ENCODE measurements at regions not wholly inside any gene's neighbourhood (a gene's known extent, or its start where the extent isn't known, plus 50 kb on each side); places are given as distances from the start of the nearest gene placed in this dataset.

DNA sequence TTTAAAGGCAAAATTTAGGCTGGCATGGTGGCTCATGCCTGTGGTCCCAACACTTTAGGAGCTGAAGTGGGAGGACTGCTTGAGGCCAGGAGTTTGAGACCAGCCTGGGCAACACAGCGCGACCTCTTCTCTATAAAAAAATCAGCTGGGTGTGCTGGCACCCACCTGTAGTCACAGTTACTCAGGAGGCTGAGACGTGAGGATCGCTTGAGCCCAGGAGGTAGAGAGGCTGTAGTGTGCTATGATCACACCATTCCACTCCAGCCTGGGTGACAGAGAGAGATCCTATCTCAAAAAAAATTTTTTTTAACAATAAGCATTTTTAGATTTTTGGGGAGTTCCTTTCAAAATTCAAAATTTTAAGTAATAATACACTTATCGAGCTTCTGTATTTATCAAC is 63.3 kb downstream of the SPATA31C2 start:
- TF ChIP-seq, protein P1, sequence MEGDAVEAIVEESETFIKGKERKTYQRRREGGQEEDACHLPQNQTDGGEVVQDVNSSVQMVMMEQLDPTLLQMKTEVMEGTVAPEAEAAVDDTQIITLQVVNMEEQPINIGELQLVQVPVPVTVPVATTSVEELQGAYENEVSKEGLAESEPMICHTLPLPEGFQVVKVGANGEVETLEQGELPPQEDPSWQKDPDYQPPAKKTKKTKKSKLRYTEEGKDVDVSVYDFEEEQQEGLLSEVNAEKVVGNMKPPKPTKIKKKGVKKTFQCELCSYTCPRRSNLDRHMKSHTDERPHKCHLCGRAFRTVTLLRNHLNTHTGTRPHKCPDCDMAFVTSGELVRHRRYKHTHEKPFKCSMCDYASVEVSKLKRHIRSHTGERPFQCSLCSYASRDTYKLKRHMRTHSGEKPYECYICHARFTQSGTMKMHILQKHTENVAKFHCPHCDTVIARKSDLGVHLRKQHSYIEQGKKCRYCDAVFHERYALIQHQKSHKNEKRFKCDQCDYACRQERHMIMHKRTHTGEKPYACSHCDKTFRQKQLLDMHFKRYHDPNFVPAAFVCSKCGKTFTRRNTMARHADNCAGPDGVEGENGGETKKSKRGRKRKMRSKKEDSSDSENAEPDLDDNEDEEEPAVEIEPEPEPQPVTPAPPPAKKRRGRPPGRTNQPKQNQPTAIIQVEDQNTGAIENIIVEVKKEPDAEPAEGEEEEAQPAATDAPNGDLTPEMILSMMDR (IDR thresholded peaks at IDR 0.05): no peak
- TF ChIP-seq POLR2A (IDR thresholded peaks at IDR 0.05): no peak

Measured in thyroid gland (tissue), 4 donors.